GM18502 (cell line): ENCODE measurements at regions not wholly inside any gene's neighbourhood (a gene's known extent, or its start where the extent isn't known, plus 50 kb on each side); places are given as distances from the start of the nearest gene placed in this dataset.

ENCODE experiments used
- ATAC-seq: cut with Tn5 transposase; IDR thresholded peaks from one replicate; pipeline ENCODE4 v1.9.1; 2021; ENCODE audit warnings: mild to moderate bottlenecking; ENCODE audit not compliant: unreplicated experiment, poor library complexity

- ATAC-seq: no peak
These were observed 104.9 kb upstream of the TSHZ2 start for GRCh38 chr20:52867305-52867704.

DNA sequence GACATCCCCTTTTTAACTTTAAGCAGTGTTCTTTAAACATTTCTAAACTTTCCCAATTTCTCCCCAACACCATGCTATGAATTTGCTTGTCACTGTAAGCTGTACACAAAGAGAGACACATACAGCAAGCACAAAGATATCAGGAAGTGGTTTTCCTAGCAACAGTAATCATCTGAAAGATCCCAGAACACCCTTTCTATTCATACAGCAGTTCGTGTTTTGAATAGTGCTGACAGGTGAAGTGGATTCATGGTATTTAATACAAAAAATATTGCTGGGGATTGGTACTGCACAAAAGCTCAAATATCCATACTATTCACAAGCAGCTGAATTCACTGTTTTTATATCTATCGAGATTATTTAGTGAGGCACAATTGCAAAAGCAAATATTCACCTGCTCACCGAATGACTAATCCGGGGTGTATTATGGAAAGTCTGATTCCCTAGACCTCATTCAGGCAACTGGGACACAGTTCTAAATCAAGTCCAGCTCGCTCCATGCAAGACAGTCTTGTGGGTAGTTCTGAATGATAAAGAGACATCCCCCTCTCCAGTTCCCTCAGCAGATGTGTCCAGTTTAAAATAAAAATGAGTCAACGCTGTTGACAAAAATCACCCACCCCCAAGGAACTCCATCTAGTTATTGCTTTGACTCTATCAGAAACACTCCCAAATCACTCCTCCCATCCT, 107.1 kb upstream of the TSHZ2 start:
- no peak for ATAC-seq

GRCh38 chr20:52859156-52859876, 112.8 kb upstream of the TSHZ2 start:
- ATAC-seq: no peak

DNA sequence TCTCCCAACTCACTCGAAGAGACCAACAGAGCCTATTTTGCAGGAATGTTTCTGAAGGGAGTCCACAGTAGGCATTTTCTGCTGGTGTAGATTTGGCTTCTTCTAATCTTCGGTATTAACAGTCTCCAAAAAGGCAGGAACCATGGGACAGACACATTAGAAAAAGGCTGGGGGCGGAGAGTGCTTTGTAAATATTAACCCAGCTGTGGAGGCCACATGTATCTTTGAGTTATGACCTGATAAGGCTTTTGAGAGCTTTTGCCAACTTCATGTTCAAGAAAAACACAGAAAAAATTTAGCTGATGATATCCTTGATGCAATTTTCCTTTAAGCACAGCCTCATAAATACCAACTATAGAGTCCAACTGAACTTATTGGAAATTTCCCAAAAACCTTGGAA, 119.4 kb upstream of the TSHZ2 start:
- ATAC-seq: no peak

DNA sequence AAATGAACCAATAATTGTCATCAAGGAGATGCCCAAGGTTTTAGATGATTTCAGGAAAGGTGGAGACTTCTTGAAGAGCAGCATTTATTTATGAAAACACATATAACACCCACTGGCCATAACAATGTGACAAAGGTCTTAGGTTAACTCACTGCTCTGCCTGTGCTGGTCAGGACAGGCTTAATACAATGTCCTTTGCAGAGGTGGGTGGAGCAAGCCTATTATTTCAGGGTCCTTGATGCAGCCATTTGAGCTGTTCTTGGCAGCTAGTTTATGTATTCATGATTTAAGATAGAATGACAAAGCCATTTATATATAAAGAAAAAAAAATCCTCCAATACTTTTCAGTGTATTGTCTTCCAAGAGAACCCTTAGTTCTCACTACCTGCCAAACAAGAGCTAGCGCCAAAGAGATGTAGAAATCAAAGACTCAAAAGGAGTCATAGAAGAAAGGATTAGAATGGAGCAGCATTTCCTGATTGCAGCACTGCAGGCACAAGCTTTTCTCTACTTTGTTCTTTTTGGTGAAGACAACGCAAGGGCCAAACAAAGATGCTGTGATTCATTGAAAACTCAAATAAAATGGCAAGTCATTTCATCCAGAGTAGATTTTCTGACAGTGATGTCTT, 124.3 kb upstream of the TSHZ2 start:
- no peak for ATAC-seq

DNA sequence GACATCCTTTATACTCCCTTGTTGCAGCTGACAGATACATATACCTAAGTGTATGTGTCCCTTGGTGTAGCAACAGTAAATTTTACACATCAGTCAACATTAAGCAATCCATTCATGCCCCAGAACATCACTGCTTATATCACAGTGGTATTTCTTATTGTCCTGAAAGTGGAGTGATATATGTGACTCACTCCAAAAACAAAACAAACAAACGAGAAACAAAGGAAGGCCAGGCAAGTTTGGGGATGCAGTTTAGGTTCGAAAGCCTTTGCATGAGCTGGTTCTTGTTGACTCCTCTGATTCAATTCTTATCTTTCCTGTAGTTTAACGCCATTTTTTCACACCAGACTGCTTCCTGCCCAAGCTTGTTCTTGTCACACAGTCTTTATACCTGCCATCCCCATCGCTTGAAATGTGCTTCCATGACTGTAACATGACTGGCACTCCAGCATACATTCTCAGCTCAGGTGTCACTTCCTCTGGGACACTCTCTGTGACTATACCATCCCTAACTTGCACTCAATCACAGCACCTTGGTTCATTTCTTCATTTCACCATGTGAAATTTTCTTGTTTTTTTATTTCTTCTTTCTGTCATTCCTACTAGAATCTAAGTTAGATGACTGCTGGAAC, 125.0 kb upstream of the TSHZ2 start:
- ATAC-seq: no peak

DNA sequence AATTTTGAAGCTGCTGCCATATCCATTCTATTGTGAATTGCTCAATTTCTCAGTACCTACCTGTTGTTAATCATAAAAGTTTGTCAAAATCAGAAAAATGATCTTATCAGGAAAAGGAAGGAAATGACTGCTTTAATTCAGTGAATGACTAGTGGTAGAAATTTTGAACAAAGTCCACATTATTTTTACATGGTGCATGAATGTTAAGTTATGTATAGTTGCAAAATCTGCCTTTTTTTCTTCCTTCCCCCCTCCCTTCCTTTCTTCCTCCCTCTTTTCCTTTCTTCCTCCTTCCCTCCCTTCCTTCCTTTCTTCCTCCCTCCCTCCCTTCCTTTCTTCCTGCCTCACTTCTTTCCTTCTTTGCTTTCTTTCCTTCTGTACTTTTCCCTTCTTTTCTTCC, 127.1 kb upstream of the TSHZ2 start:
- no peak for ATAC-seq

- ATAC-seq: no peak
These were observed 128.7 kb upstream of the TSHZ2 start for GRCh38 chr20:52843425-52843824.

DNA sequence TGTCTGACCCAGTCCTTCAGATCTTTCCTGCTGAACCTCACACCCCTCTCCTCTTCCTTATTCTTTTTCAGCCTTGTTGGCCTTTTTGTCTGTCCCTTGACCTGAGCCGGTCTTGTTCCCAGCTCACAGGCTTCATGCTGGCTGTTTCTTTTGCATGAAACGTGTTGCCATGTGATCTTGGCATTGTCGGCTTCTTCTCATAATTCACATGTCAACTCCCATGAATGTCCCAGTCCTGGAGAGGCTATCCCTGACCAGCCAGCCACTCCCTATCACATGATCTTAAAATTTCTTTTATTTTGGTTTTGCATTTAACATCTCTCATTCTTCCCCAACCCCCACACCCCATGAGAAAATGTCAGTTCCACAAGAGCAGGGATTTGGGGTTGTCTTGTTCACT, 131.2 kb upstream of the TSHZ2 start:
- ATAC-seq: no peak

- no peak for ATAC-seq
These were observed 132.1 kb upstream of the TSHZ2 start for GRCh38 chr20:52840041-52840440.

DNA sequence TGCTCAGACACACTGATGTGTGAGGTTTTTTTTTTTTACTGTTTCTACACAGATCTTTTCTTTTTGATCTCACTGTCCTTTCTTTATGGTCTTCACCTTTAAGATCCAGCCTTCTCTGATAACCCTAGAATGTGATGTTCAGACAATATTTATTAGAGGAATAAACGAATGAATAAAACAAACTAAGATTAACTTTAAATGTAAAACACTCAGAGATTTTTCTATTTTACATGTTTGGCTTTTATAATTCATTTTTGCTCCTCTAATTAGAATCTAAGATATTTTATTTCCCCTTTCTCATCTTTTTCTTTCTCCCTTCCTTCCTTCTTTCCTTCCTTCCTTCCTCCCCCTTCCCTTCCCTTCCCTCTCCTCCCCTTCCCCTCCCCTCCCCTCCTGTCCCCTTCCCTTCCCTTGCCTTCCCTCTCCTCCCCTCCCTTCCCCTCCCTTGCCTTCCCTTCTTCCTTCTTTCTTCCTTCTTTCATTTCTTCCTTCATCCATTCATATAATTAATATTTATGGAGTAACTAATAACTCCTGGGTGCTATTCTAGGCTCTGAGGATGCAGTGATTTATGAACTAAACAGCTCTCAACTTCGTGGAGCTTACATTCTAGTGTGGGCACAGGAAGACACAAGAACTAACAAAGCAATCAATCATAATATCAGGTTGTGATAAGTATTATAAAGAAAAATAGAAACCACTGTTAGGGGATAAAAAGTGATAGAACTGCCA, 133.5 kb upstream of the TSHZ2 start:
- no peak for ATAC-seq

DNA sequence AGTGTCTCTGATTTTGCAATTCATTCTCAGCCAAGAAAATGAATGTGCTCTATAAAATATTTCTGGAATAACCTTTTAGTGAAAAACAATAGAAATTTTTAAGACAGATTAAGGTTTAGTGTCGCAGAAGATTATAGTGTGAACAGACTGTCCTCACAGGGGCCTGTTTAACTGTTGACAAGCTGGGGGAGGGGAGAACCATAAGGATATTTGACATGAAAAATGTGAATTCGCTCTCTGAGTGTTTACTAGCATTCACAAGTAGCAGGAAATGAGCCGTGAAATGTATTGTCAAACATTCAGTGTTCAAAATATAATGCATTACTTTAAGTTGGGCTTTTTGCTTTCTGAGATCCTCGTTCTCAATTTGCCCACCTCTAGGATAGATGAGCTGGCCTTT, 134.8 kb upstream of the TSHZ2 start:
- no peak for ATAC-seq

- no peak for ATAC-seq
These were observed 138.3 kb upstream of the TSHZ2 start for GRCh38 chr20:52833901-52834300.

DNA sequence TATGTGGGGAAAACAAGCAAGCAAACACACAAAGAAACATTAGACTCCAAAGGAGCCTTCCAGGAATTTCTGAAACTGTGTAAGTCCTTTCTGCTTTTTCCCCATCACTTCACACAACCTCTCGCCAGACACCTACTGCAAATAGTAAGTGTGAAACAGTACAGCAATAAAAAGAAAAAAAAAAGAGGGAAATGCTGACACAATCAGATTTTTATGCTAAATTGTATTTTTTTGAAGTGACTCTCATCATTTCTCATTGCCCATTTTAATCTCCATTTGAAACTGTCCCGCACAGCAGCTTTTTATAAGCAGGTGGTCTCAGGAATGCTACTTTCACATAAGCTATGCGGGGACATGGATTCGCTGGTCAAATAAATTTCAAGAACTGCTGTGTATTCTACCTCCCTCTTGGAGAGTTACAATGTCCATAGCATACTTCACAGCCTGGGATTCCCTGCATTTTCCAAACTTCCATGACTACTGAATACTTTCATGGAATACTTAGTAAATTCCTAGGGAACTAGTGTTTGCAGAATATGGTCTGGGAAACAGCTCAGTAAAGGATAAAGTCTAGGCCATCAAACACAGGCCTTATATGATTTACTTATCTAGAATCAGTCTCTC, 139.9 kb upstream of the TSHZ2 start:
- no peak for ATAC-seq

- ATAC-seq: no peak
These were observed 141.6 kb upstream of the TSHZ2 start for GRCh38 chr20:52830598-52830997.

DNA sequence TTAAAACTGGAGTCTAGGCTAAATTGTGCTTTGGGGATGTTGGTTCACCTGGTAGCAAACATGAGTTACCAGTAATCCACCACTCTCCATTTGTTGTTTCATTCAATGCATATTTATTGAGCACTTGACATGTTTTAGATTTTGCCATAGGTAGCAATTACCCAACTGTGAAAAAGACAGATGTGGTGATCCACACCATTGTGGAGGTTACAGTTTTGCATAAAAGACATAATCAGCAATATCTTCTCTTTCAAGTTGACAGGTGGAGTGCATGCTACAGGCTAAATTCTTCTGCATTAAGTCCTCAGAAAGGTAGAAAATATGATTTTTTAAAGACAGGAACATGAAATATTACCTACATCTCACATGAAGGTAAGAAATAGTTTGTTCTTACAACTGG, 143.0 kb upstream of the TSHZ2 start:
- ATAC-seq: no peak

DNA sequence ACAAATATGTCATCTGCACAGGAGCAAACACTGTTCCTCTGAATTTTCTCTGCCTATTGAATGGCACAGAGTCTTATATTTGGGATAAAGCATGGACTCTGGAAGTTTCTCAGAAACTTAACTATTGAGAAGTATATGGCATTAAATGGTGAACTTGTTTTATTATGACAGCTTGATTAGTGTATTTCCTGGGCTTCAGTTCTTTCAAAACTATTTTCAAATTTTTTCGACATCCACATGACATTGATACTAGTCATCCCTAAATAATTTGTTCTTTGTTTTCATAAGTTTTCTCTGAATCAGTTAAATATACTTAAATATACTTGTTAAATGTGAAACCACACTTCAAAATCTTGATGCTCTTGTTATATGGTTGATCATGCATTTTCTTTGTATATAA, 144.0 kb upstream of the TSHZ2 start:
- no peak for ATAC-seq

DNA sequence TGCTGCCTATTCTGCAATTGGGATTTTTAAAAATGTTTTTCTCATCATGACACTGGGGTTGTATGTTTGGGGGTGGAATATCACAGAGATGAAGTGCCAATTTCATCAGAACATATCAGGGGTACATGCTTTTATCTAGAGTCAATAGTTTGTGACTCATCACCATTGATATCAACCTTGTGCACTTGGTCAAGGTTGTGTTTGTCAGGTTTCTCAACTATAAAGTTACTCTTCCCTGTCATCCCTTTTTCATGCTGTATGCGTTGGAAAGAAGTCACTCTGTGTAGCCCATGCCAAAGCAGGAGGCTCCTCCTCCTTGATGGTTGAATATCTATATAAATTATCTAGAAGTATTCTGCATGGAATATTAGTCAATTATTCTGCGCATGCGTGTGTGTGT, 145.4 kb upstream of the TSHZ2 start:
- no peak for ATAC-seq

DNA sequence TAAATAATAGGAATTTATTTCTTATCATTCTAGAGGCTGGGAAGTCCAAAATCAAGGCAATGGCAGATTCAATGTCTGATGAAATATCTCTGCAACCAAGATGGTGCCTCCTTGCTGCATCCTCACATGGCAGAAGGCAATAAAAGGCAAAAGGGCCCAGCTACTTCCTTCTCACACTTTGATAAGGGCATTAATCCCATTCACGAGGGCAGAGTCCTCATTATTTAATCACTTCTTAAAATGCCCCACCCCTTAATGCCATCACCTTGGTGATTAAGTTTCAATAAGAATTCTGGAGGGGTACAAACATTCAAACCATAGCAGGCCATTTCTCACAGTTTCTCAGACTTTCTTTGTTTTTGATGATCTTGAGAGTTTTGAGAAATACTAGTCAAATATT, 145.8 kb upstream of the TSHZ2 start:
- no peak for ATAC-seq
